Tongue (tissue), 1 donor: ENCODE measurements at regions not wholly inside any gene's neighbourhood (a gene's known extent, or its start where the extent isn't known, plus 50 kb on each side); places are given as distances from the start of the nearest gene placed in this dataset.

Experiments used
- DNase-seq: peaks from one replicate; pipeline ENCODE4 v3.0.0-alpha.2; 2015

GRCh38 chr10:118537623-118538022 is 57.8 kb downstream of the PRLHR start:
- no peak for DNase-seq

- no peak for DNase-seq
Measured at GRCh38 chr10:118534136-118534535, 61.3 kb downstream of the PRLHR start.

GRCh38 chr10:118531105-118531852 is 64.2 kb downstream of the PRLHR start:
- DNase-seq, result peak; percentile 6

- DNase-seq, result no peak
Measured at GRCh38 chr10:118528426-118528825, 67.0 kb downstream of the PRLHR start.

GRCh38 chr10:118523775-118524174 is 71.7 kb downstream of the PRLHR start:
- no peak for DNase-seq

- no peak for DNase-seq
Measured at GRCh38 chr10:118522791-118523498, 72.5 kb downstream of the PRLHR start.

GRCh38 chr10:118521415-118522117 is 73.9 kb downstream of the PRLHR start:
- no peak for DNase-seq

- no peak for DNase-seq
Measured at GRCh38 chr10:118520116-118520742, 75.2 kb downstream of the PRLHR start.

GRCh38 chr10:118518095-118518494 is 77.4 kb downstream of the PRLHR start:
- no peak for DNase-seq

- no peak for DNase-seq
Measured at GRCh38 chr10:118516716-118517115, 78.7 kb downstream of the PRLHR start.

GRCh38 chr10:118513174-118513573 is 82.3 kb downstream of the PRLHR start:
- no peak for DNase-seq

GRCh38 chr10:118511711-118512110 is 83.7 kb downstream of the PRLHR start:
- DNase-seq, result no peak

- no peak for DNase-seq
Measured at GRCh38 chr10:118508863-118509262, 86.6 kb downstream of the PRLHR start.

GRCh38 chr10:118508355-118508754 is 87.1 kb downstream of the PRLHR start:
- DNase-seq, result no peak

GRCh38 chr10:118506671-118507590 is 88.5 kb downstream of the PRLHR start:
- DNase-seq, result no peak

GRCh38 chr10:118505363-118505762 is 90.1 kb downstream of the PRLHR start:
- DNase-seq, result no peak

- DNase-seq, result no peak
Measured at GRCh38 chr10:118504467-118505205, 90.8 kb downstream of the PRLHR start.

GRCh38 chr10:118504044-118504443 is 91.4 kb downstream of the PRLHR start:
- no peak for DNase-seq

GRCh38 chr10:118503192-118503591 is 92.3 kb downstream of the PRLHR start:
- no peak for DNase-seq

GRCh38 chr10:118501637-118502440 is 93.6 kb downstream of the PRLHR start:
- no peak for DNase-seq
